GM19463 (cell line): ENCODE measurements at regions not wholly inside any gene's neighbourhood (a gene's known extent, or its start where the extent isn't known, plus 50 kb on each side); places are given as distances from the start of the nearest gene placed in this dataset.
"Not testable (repeated sequence)": the region's sequence is repeated elsewhere in the genome, so short reads cannot be mapped to it uniquely, and the experiment has no call there.

Source experiments
- ATAC-seq: cut with Tn5 transposase; IDR thresholded peaks from one replicate; pipeline ENCODE4 v1.9.1; 2021; ENCODE audit warnings: mild to moderate bottlenecking, moderate library complexity; ENCODE audit not compliant: unreplicated experiment

DNA sequence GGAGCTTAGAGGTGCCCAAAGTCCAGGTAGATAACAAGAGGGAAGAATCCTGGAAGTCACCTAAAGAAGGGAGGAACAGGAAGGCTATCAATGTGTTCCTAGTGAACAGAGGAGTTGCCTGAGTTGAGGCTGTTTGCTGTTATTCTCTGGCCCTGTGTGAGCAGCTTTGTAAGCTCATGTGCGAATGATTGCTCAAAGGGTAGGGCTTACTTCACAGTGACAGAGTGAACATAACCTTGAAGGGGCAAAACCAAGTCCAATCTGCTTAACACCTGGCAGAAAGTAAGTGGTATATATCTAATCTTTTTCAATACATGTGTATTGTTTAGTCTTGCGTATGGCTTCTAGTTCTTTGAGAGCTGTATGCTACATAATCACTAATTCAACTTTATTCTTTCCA is 1153.6 kb downstream of the TUSC7 start:
- ATAC-seq: no peak

GRCh38 chr3:117865338-117865737 is 1155.8 kb downstream of the TUSC7 start:
- no peak for ATAC-seq

- no peak for ATAC-seq
Measured at GRCh38 chr3:117868766-117869165, 1159.2 kb downstream of the TUSC7 start.

DNA sequence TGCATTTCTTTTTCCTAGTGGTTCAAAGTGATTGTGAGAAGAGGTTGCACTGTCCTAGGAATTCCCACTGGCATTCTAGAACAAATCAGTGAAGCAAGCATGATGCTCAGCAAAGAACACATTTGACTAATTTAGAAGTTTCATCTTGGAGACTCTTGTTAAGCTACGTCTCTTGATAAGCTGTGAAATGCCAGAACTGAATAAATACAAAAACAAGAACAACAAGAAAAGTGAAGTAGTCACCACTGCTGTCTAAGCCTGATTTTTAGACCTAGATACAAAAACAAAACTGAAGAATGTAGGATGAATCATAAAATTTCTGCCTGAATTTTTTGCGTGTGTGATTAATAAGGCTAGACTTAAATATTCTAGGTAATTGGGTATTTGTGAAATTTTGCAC is 1162.4 kb downstream of the TUSC7 start:
- ATAC-seq: no peak

DNA sequence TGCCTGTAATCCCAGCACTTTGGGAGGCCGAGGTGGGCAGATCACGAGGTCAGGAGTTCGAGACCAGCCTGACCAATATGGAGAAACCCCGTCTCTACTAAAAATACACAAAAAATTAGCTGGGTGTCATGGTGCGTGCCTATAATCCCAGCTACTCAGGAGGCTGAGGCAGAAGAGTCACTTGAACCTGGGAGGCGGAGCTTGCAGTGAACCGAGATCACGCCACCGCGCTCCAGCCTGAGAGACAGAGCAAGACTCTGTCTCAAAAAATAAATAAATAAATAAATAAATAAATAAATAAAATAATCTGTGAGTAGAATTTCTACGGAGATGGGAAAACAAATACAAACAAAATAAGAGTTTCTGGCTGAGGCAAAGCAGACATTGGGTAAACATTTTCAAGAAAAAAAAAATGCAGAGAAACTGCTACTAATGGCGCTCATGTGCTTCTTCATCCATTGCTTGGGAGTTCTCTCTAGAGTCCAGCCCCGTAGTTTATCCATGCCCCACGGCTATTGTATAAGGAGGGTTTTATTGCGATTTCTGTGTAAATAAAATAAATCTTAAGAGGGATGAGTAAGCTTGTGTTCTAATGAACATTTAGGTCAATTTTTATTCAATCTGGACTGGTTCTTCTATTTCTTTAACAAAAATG is 1161.9 kb downstream of the IGSF11 start:
- not testable (repeated sequence) for ATAC-seq

- ATAC-seq: no peak
Measured at GRCh38 chr3:117873249-117873600, 1161.4 kb downstream of the IGSF11 start.

GRCh38 chr3:117874028-117874690 is 1160.5 kb downstream of the IGSF11 start:
- no peak for ATAC-seq

DNA sequence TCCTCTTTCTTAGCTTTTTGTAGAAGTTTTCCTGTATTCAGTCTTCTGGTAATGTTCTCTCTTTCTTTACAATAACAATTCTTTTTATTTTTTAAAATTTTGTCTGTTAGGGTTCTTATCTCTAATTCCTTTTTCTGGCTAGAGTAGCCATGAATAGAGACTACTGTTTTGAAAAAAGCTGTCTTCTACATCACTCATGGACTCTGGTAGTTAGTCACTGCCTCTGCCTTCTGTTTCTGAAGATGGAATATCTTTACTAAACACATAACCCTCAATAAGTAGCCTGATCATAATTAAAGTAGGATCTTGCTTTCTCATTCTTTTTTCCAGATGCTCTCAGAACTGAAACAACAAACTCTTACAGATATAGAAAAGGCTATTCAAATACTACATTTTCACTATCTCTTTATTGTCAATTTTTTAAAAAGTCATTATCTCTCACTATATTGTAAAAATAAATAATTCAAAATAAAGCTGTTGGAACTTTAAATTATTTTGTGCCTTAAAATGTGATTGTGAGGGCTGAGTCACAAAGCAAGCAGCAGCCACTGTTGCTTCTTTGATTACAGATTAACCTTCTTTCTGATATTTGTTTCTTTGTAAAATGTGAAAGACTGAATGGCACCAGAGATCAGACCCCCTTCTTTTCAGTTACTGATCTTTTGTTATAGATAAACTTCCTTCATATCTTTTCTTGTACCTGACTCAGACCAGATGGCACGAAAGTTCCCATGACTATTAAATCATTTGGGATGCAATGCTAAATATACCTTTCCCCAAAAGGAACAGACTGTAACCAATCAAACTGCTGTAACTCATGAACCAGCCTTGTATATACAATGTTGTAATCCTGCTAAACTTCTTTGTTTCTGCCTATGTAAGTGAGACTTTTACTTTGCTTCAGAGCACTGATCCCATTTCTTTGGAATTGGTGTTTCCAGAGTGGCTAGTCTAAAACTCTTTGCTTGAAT is 1159.5 kb downstream of the IGSF11 start:
- no peak for ATAC-seq

- ATAC-seq: no peak
Measured at GRCh38 chr3:117875887-117876286, 1158.8 kb downstream of the IGSF11 start.

DNA sequence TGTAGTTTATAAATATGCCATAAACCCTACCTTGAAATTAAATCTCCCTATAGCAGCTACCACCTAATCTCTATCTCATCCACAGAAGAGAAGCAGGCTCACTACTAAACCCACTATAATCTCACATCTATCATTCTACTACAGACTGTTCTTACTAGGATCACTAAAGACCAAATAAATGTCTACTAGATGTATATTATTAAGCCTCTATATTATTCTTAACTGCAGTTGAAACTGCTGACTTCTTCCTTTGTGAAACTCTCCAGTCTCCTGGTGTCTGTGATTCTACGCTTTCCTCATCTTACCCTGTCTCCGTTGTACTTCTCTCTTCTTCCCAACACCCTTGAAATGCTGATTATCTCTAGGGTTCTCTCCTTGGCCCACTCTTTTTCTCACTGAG is 1154.0 kb downstream of the IGSF11 start:
- ATAC-seq: no peak

- ATAC-seq: no peak
Measured at GRCh38 chr3:117881210-117881609, 1153.4 kb downstream of the IGSF11 start.

- ATAC-seq: peak; percentile 44
Measured at GRCh38 chr3:117885011-117885441, 1149.6 kb downstream of the IGSF11 start.

- no peak for ATAC-seq
Measured at GRCh38 chr3:117886147-117886546, 1148.5 kb downstream of the IGSF11 start.

GRCh38 chr3:117887031-117887430 is 1147.6 kb downstream of the IGSF11 start:
- ATAC-seq: no peak

DNA sequence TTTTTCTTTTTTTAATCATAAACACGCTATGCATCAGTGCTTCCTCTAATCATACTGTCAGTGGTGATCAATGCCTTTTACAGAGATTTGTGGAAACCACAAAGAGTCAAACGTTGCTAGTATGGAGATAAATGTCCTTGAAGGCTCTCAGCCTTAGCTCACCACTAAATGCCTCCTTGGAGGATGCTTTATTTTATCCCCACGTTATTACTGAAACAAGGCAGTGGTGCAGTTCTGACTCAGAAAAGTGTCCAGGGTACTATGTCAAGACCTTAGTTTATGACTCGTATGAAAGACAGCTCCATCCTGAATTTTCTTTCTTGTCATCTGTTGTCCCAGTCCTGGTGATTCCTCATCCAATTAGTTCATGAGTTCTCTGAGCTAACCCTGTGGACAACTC is 1146.7 kb downstream of the IGSF11 start:
- ATAC-seq: no peak

- no peak for ATAC-seq
Measured at GRCh38 chr3:117892431-117892841, 1142.2 kb downstream of the IGSF11 start.

DNA sequence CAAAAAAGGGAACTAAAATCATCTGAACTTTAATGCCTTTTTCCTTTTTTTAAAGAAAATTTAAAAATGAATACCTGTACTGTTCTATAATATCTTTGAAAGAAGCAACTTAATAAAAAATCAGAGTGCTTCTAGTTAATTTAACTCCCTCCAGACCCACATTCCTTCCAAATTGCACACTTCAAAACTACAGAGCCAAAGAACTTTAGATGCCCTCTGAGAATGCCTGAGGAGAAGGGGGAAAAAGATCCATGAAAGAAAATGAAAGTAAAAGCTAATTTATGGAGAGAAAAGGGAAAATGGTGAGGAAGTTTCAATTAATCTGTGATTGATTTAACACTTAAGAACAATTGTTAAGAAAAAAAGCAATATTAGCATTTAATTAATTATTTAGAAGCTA is 1141.6 kb downstream of the IGSF11 start:
- ATAC-seq: no peak

DNA sequence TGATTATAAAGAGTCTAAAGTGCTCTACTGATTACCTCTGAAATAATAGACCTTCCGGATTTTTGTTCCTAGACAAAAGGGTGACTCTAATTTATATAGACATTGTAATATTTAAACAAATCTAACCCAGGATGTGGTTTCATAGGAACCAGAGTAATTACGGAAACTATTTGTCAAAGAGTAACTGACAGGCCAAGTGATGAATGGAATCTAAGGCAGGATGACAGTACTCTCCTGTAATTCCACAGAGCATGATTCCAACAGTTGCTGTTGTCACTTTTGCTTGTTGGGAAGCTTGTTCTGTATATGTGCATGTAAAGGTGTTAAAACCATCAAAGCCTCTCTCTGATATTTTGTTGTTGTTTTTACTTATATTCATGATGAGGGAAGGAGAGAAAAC is 1141.0 kb downstream of the IGSF11 start:
- no peak for ATAC-seq

DNA sequence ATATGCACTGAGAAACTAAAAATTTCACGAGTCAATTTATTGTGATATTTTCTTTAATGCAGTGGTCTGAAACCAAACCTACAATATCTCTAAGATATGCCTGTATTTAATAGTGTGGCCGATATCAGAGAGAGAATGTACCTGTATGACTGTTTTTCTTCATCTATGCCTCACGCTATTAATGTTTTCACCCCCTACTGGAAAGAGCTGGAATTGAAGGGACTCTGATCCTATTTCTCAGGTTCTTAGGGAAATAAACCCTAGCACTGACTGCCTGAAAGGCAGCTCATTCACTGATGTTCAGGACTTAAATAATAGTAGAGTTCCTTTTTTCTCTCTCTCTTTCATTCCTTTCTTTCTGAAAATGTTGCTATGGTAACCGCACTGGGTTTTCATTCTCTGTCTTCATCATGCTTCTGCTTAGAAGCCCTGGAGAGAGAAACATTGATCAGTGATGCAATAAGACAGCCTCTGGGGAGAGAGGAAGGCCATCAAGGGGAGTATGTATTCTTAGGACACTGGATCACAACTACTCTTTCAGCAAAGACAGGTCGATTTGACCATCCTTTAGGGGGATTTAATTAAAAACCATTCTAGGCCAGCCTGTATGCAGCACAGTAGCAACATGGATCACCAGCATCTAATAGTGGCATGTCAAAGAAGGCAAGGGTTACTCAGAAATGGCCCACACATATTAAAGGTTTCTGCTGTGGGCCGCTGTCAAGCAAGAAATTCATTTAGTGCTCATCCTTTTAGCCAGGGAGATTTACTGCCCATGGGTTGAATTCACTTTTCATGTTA is 1135.7 kb downstream of the IGSF11 start:
- peak; percentile 72 for ATAC-seq

DNA sequence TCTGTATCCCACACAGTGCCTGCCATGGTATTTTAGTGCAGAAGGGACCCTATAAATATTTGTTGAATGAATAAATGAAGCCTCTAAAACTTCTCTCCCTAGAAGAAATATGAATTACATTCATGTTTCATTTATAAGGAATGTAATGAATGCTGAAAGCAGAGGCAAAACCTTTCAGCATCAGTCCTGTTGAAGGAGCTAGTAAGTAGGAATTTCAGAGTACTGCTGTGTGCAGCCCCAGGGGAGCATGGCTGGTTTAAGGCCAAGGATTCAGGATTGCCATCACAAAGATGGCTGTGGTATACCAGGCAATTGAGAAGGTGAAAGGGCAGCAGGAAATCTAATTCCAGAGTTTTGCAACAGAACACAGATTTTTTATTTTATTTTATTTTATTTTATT is 1131.4 kb downstream of the IGSF11 start:
- ATAC-seq: no peak
